B cell (primary cell): ENCODE measurements at regions not wholly inside any gene's neighbourhood (a gene's known extent, or its start where the extent isn't known, plus 50 kb on each side); places are given as distances from the start of the nearest gene placed in this dataset.

Experiments used
- ATAC-seq: fragments of 200-7000 bp; cut with Tn5 transposase; one replicate; pipeline ENCODE4 v1.10.0; 2021; ENCODE audit warnings: low read depth, mild to moderate bottlenecking, moderate number of reproducible peaks, moderate library complexity
- CTCF ChIA-PET: fragments of 350-600 bp; sonication (Branson Sonifier 250); formaldehyde crosslinking; loops from one replicate; lab custom pipeline; 2021; ENCODE audit warnings: antibody characterized with exemption, inconsistent platforms; lab: Charles Lee
- POLR2A ChIA-PET: fragments of 350-600 bp; sonication (Branson Sonifier 250); formaldehyde crosslinking; loops from one replicate; lab custom pipeline; 2021; ENCODE audit warnings: antibody characterized with exemption; lab: Charles Lee
- DNase-seq: peaks from one replicate; pipeline ENCODE4 v3.0.0; 2013
- H2AFZ ChIP-seq: 2 replicates; pipeline ENCODE4 v1.6.1; 2012; ENCODE audit warnings: mild to moderate bottlenecking, low read depth, low read length; ENCODE audit not compliant: insufficient read depth, poor library complexity, severe bottlenecking
- H3K27ac ChIP-seq, 2 donors: 1 replicate in 1 of 2; 2 replicates in 1 of 2; pipeline ENCODE4 v1.5.1; 2012 to 2013; ENCODE audit warnings: low read length in 2 of 2, mild to moderate bottlenecking in 2 of 2, moderate library complexity in 1 of 2
- H3K27me3 ChIP-seq, 4 experiments: fragments of 200-600 bp in 1 of 4; sonication (generic) in 1 of 4; replicated peaks in 1 of 4; 1 replicate in 2 of 4; 2 replicates in 2 of 4; pipeline versions ENCODE4 v1.6.1 to v1.7.0; 2013 to 2016; ENCODE audit warnings: low read length in 3 of 4, mild to moderate bottlenecking in 2 of 4, mixed read lengths in 1 of 4, moderate library complexity in 1 of 4; ENCODE audit not compliant: insufficient read depth in 4 of 4, control insufficient read depth in 3 of 4; ENCODE audit errors: control extremely low read depth in 1 of 4
- H3K36me3 ChIP-seq, 2 experiments: replicated peaks in 1 of 2; 1 replicate in 1 of 2; 2 replicates in 1 of 2; pipeline versions ENCODE4 v1.6.1 to v1.7.1; 2013; ENCODE audit warnings: low read length in 1 of 2; ENCODE audit not compliant: insufficient read depth in 2 of 2, control insufficient read depth in 1 of 2; ENCODE audit errors: control extremely low read depth in 1 of 2, extremely low read depth in 1 of 2
- H3K4me1 ChIP-seq, 2 donors: fragments of 200-600 bp in 1 of 2; sonication (generic) in 1 of 2; 1 replicate in 1 of 2; 2 replicates in 1 of 2; pipeline versions ENCODE4 v1.5.1 to v1.6.1; 2013 to 2017; ENCODE audit warnings: low read length in 2 of 2; ENCODE audit not compliant: control insufficient read depth in 2 of 2, insufficient read depth in 2 of 2
- H3K4me2 ChIP-seq: replicated peaks from 2 replicates; pipeline ENCODE3; 2012; ENCODE audit warnings: mild to moderate bottlenecking, low read depth, low read length; ENCODE audit not compliant: poor library complexity, severe bottlenecking
- H3K4me3 ChIP-seq, 5 experiments: fragments of 200-600 bp in 1 of 5; sonication (generic) in 1 of 5; 1 replicate in 3 of 5; 2 replicates in 2 of 5; pipeline versions ENCODE4 v1.5.1 to v1.7.0; 2011 to 2016; ENCODE audit warnings: low read length in 4 of 5, mild to moderate bottlenecking in 4 of 5, low read depth in 2 of 5, control low read depth in 1 of 5, moderate library complexity in 1 of 5; ENCODE audit not compliant: insufficient read depth in 1 of 5; ENCODE audit errors: control extremely low read depth in 1 of 5, extremely low read depth in 1 of 5
- H3K79me2 ChIP-seq: fragments of 200-600 bp; sonication (generic); one replicate; pipeline ENCODE4 v1.6.0; 2016; ENCODE audit warnings: low read length; ENCODE audit not compliant: control insufficient read depth, insufficient read depth
- H3K9ac ChIP-seq: fragments of 200-600 bp; sonication (generic); 2 replicates; pipeline ENCODE4 v1.6.1; 2017; ENCODE audit warnings: mild to moderate bottlenecking, low read length, moderate library complexity
- H3K9me3 ChIP-seq, 3 donors: one replicate each; pipeline versions ENCODE4 v1.6.1 to v1.7.1; 2013; ENCODE audit warnings: low read length in 2 of 3; ENCODE audit not compliant: control insufficient read depth in 2 of 3, insufficient read depth in 1 of 3; ENCODE audit errors: control extremely low read depth in 1 of 3
- H4K20me1 ChIP-seq: 2 replicates; pipeline ENCODE4 v1.6.0; 2012; ENCODE audit warnings: mild to moderate bottlenecking, low read length; ENCODE audit not compliant: insufficient read depth, control insufficient read depth, poor library complexity, severe bottlenecking
- H3K27ac Mint-ChIP-seq: one replicate; pipeline ENCODE4 v1.8.0; 2021; ENCODE audit warnings: mixed read lengths
- H3K27me3 Mint-ChIP-seq: one replicate; pipeline ENCODE4 v1.8.0; 2021; ENCODE audit warnings: mixed read lengths
- H3K4me1 Mint-ChIP-seq: one replicate; pipeline ENCODE4 v1.8.0; 2021; ENCODE audit warnings: mixed read lengths
- H3K4me3 Mint-ChIP-seq: one replicate; pipeline ENCODE4 v1.8.0; 2021; ENCODE audit warnings: mixed read lengths
- H3K9me3 Mint-ChIP-seq: one replicate; pipeline ENCODE4 v1.8.0; 2022; ENCODE audit warnings: mixed read lengths; ENCODE audit not compliant: insufficient read depth
- CTCF ChIP-seq: fragments of 200-600 bp; IDR thresholded peaks from one replicate; pipeline ENCODE4 v1.8.0; 2022; ENCODE audit warnings: antibody characterized with exemption, mild to moderate bottlenecking
- EZH2 ChIP-seq: IDR thresholded peaks from 2 replicates; pipeline ENCODE4 v1.6.1; 2012; ENCODE audit warnings: borderline replicate concordance, low read depth, mild to moderate bottlenecking, moderate library complexity, low read length; ENCODE audit not compliant: insufficient read depth, poor library complexity, severe bottlenecking
- WGBS: methylation state at CpG from one replicate; pipeline ENCODE4 v1.1.5; 2013; ENCODE audit warnings: missing lambda C conversion rate; ENCODE audit not compliant: insufficient coverage; 5-methylcytosine and 5-hydroxymethylcytosine counted together
- intact Hi-C: fragments of 100-400 bp; cut with micrococcal nuclease; formaldehyde crosslinking; loops from one replicate; pipeline ENCODE4 v1.10.0; 2022

GRCh38 chr2:187171318-187171717 is 276.7 kb downstream of the CALCRL start:
- Histone ChIP-seq H2AFZ (no peak overlapping the region), H3K27me3 (no peaks in the 10 kb centered on the region), H3K27ac (no peak overlapping the region), H3K79me2 (no peaks in the 10 kb centered on the region), H3K9me3 (no peaks in the 10 kb centered on the region), H3K4me1 (peaks cover 6 to 20% of the 10 kb centered on the region in 2 donors), H3K36me3 (no peaks in the 10 kb centered on the region), H3K4me2 (no peak overlapping the region), H3K9ac (no peak overlapping the region), H4K20me1 (no peaks in the 10 kb centered on the region), H3K4me3 (no peak overlapping the region)
- Mint-ChIP-seq H3K27me3 (no peaks in the 10 kb centered on the region), H3K4me1 (peaks cover 26% of the 10 kb centered on the region), H3K9me3 (no peaks in the 10 kb centered on the region), H3K4me3 (no peak overlapping the region), H3K27ac (no peak overlapping the region)
- ChIA-PET CTCF (no interaction called here), POLR2A (no interaction called here)
- intact Hi-C loops = no loop called here
- TF ChIP-seq CTCF (no peak), EZH2 (no peak)
- no peak for ATAC-seq
- no CpG with 5 or more reads among the region's 3 CpGs for WGBS
- no peak for DNase-seq

- H3K27ac ChIP-seq = no peak overlapping the region
- H2AFZ ChIP-seq = no peak overlapping the region
- H3K9me3 Mint-ChIP-seq = no peaks in the 10 kb centered on the region
- peaks cover 26% of the 10 kb centered on the region for H3K4me1 Mint-ChIP-seq
- no peak for ATAC-seq
- no peak for DNase-seq
- intact Hi-C loops = no loop called here
- ChIA-PET CTCF (no interaction called here), POLR2A (no interaction called here)
- TF ChIP-seq CTCF (no peak), EZH2 (no peak)
- H4K20me1 ChIP-seq = no peaks in the 10 kb centered on the region
- H3K4me2 ChIP-seq = no peak overlapping the region
- no peak overlapping the region for H3K9ac ChIP-seq
- H3K27me3 Mint-ChIP-seq = no peaks in the 10 kb centered on the region
- H3K4me3 ChIP-seq = no peak overlapping the region
- 88% methylated on average over 2 of the region's 3 CpGs for WGBS
- no peaks in the 10 kb centered on the region for H3K79me2 ChIP-seq
- H3K27me3 ChIP-seq = no peaks in the 10 kb centered on the region
- no peaks in the 10 kb centered on the region for H3K9me3 ChIP-seq
- no peak overlapping the region for H3K27ac Mint-ChIP-seq
- H3K4me3 Mint-ChIP-seq = no peak overlapping the region
- peaks cover 6 to 20% of the 10 kb centered on the region in 2 donors for H3K4me1 ChIP-seq
- H3K36me3 ChIP-seq = no peaks in the 10 kb centered on the region
Measured at GRCh38 chr2:187169864-187170263, 278.2 kb downstream of the CALCRL start.
